ENCODE measurements at regions not wholly inside any gene's neighbourhood (a gene's known extent, or its start where the extent isn't known, plus 50 kb on each side); places are given as distances from the start of the nearest gene placed in this dataset.

DNA sequence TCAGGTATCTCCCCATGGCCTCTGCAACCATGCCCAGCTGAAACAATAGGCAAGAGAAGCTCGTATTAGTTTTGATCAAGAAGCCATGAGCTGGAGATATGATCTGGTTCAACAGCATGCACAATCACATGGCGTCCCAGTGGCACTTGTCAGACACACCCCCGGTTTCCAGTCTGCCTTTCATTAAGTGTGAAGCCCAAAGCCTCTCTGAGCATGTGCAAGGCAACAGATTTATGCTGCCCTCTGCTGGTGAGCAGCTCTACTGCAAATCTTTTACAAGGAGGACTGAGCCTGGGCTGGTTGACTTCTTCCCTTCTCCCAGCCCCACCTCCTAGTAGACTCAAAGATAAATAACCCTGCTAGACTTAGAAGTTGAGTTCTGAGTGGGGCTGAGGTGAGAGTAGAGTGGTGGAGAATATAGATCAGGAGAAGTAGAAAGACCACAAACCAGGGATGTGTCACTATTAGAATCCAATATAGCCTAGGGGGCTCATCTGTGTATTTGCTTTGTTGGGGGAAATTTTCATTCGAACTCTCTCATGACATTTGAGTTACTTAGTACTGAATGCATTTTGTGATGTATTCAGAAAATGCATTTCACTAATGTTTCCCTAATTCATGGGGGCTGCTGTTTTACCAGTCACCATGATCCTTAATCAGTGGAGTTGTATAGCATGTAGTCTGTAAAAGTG is 53.7 kb upstream of the MBIP start:
- 21 to 27% (median 23%) methylated on average over 4 of the region's 4 CpGs for WGBS, 5 donors

More for the DNA sequence above, 53.7 kb upstream of the MBIP start:
- DNase-seq, result peak; percentile 90 to 91
- Histone ChIP-seq H3K27ac (no peak overlapping the region), H3K4me1 (no peaks in the 10 kb centered on the region), H3K27me3 (no peaks in the 10 kb centered on the region), H3K4me3 (no peak overlapping the region), H3K36me3 (no peaks in the 10 kb centered on the region), H3K9me3 (no peaks in the 10 kb centered on the region)
- intact Hi-C loops (cut with DNase I; ENCODE audit: low total_unique reads), result no loop called here
- peak in 1 of 3 donors; percentile 21 for TF ChIP-seq POLR2AphosphoS5 (IDR thresholded peaks at IDR 0.05)
- no peak for TF ChIP-seq EP300 (IDR thresholded peaks at IDR 0.05)
- TF ChIP-seq POLR2A (IDR thresholded peaks at IDR 0.05), result no peak
- TF ChIP-seq CTCF (IDR thresholded peaks at IDR 0.05), result peak in 5 of 7 experiments; percentile 63 to 91 (median 75)

Small RNA genes in the stretch of these regions (small RNA-seq; reads per million reads assigned to genes)
- gene RNU7-93P, result 0 reads per million in 4 donors
